GM23338 (cell line): ENCODE measurements at regions not wholly inside any gene's neighbourhood (a gene's known extent, or its start where the extent isn't known, plus 50 kb on each side); places are given as distances from the start of the nearest gene placed in this dataset.

Experiments used
- ATAC-seq: fragments of 200-7000 bp; cut with Tn5 transposase; 3 replicates; pipeline ENCODE4 v1.9.1; 2020
- DNase-seq: peaks from one replicate; pipeline ENCODE4 v3.0.0-alpha.2; 2015; ENCODE audit warnings: low spot score
- H2AFZ ChIP-seq: fragments of 200-600 bp; sonication (generic); 2 replicates; pipeline ENCODE4 v1.8.0; 2016; ENCODE audit warnings: antibody characterized with exemption, mild to moderate bottlenecking, moderate library complexity
- H3F3A ChIP-seq: fragments of 200-600 bp; sonication (generic); replicated peaks from 2 replicates; pipeline ENCODE4 v1.8.0; 2017; ENCODE audit warnings: antibody characterized with exemption, mixed run types, low read depth
- H3K27ac ChIP-seq: fragments of 200-600 bp; sonication (generic); 2 replicates; pipeline ENCODE4 v1.6.1; 2016; ENCODE audit warnings: low read depth
- H3K27me3 ChIP-seq: fragments of 200-600 bp; sonication (generic); 2 replicates; pipeline ENCODE4 v1.8.0; 2016; ENCODE audit warnings: mild to moderate bottlenecking, mixed run types, moderate library complexity; ENCODE audit not compliant: insufficient read depth
- H3K36me3 ChIP-seq: fragments of 200-600 bp; sonication (generic); 2 replicates; pipeline ENCODE4 v1.8.0; 2016; ENCODE audit warnings: mild to moderate bottlenecking; ENCODE audit not compliant: insufficient read depth
- H3K4me1 ChIP-seq: fragments of 200-600 bp; sonication (generic); 2 replicates; pipeline ENCODE4 v1.8.0; 2016; ENCODE audit warnings: mild to moderate bottlenecking, moderate library complexity; ENCODE audit not compliant: insufficient read depth
- H3K4me2 ChIP-seq: fragments of 200-600 bp; sonication (generic); 2 replicates; pipeline ENCODE4 v1.7.1; 2017; ENCODE audit warnings: mixed run types
- H3K4me3 ChIP-seq: fragments of 200-600 bp; sonication (generic); 2 replicates; pipeline ENCODE4 v1.6.1; 2016; ENCODE audit warnings: mixed run types
- H3K79me2 ChIP-seq: fragments of 200-600 bp; sonication (generic); replicated peaks from 2 replicates; pipeline ENCODE4 v1.8.0; 2017; ENCODE audit warnings: mild to moderate bottlenecking; ENCODE audit not compliant: insufficient read depth
- H3K9me2 ChIP-seq: fragments of 200-600 bp; sonication (generic); 2 replicates; pipeline ENCODE4 v1.8.0; 2017; ENCODE audit not compliant: insufficient read depth
- H4K20me1 ChIP-seq: fragments of 200-600 bp; sonication (generic); replicated peaks from 2 replicates; pipeline ENCODE4 v1.8.0; 2017; ENCODE audit warnings: mild to moderate bottlenecking; ENCODE audit not compliant: insufficient read depth
- H3K27ac Mint-ChIP-seq: 2 replicates; pipeline ENCODE4 v1.8.0; 2020; ENCODE audit warnings: inconsistent platforms, mild to moderate bottlenecking, moderate library complexity, mixed read lengths
- H3K27me3 Mint-ChIP-seq: 3 replicates; pipeline ENCODE4 v1.8.0; 2022; ENCODE audit warnings: low read depth, mild to moderate bottlenecking, moderate library complexity, mixed read lengths, inconsistent platforms; ENCODE audit not compliant: insufficient read depth, poor library complexity
- H3K36me3 Mint-ChIP-seq: 3 replicates; pipeline ENCODE4 v1.8.0; 2021; ENCODE audit warnings: low read depth, mild to moderate bottlenecking, inconsistent platforms, moderate library complexity, mixed read lengths
- H3K4me1 Mint-ChIP-seq: 3 replicates; pipeline ENCODE4 v1.8.0; 2020; ENCODE audit warnings: mild to moderate bottlenecking, inconsistent platforms, mixed read lengths
- H3K4me3 Mint-ChIP-seq: 3 replicates; pipeline ENCODE4 v1.8.0; 2021; ENCODE audit warnings: moderate library complexity, mild to moderate bottlenecking, inconsistent platforms, mixed read lengths
- H3K9me3 Mint-ChIP-seq: 3 replicates; pipeline ENCODE4 v1.8.0; 2020; ENCODE audit warnings: moderate library complexity, mild to moderate bottlenecking, inconsistent platforms, mixed read lengths
- CREB1 ChIP-seq: fragments of 250-450 bp; sonication (Bioruptor Pico); IDR thresholded peaks from 2 replicates; pipeline ENCODE4 v1.5.0; 2020; ENCODE audit warnings: low read depth, mild to moderate bottlenecking, moderate library complexity
- CTCF ChIP-seq, 2 experiments: fragments of 200-600 bp in 1 of 2; sonication (generic) in 1 of 2; conservative IDR thresholded peaks; 2 replicates each; pipeline versions ENCODE4 v1.5.1 to v1.6.1; 2016 to 2017; ENCODE audit warnings: antibody characterized with exemption in 2 of 2, low read depth in 2 of 2, mild to moderate bottlenecking in 2 of 2, moderate library complexity in 1 of 2
- ETS1 ChIP-seq: IDR thresholded peaks from 2 replicates; pipeline ENCODE4 v1.6.1; 2016; ENCODE audit warnings: antibody characterized with exemption
- EZH2 ChIP-seq: fragments of 200-600 bp; sonication (generic); IDR thresholded peaks from one replicate; pipeline ENCODE4 v1.8.0; 2017; ENCODE audit warnings: antibody characterized with exemption, mild to moderate bottlenecking, low read depth; ENCODE audit not compliant: unreplicated experiment
- EZH2phosphoT487 ChIP-seq: fragments of 200-600 bp; sonication (generic); IDR thresholded peaks from one replicate; pipeline ENCODE4 v1.8.1; 2018; ENCODE audit warnings: antibody characterized with exemption; ENCODE audit not compliant: unreplicated experiment
- JUNB ChIP-seq: IDR thresholded peaks from one replicate; pipeline ENCODE4 v1.6.1; 2016; ENCODE audit warnings: antibody characterized with exemption; ENCODE audit not compliant: unreplicated experiment
- NANOG ChIP-seq: IDR thresholded peaks from 2 replicates; pipeline ENCODE4 v1.6.1; 2016; ENCODE audit warnings: antibody characterized with exemption, borderline replicate concordance
- POLR2AphosphoS5 ChIP-seq: IDR thresholded peaks from 2 replicates; pipeline ENCODE4 v1.6.1; 2016; ENCODE audit warnings: antibody characterized with exemption, low read depth
- REST ChIP-seq: IDR thresholded peaks from one replicate; pipeline ENCODE4 v1.6.1; 2018; ENCODE audit warnings: antibody characterized with exemption; ENCODE audit not compliant: unreplicated experiment
- STAT1 ChIP-seq: IDR thresholded peaks from one replicate; pipeline ENCODE4 v1.6.1; 2016; ENCODE audit warnings: antibody characterized with exemption; ENCODE audit not compliant: unreplicated experiment
- ZNF114 ChIP-seq: fragments of 250-450 bp; sonication (Bioruptor Pico); IDR thresholded peaks from 2 replicates; pipeline ENCODE4 v1.5.0; 2020; ENCODE audit warnings: mild to moderate bottlenecking, moderate library complexity
- ZNF331 ChIP-seq: fragments of 250-450 bp; sonication (Bioruptor Pico); IDR thresholded peaks from 2 replicates; pipeline ENCODE4 v1.5.0; 2020; ENCODE audit warnings: low read depth, mild to moderate bottlenecking, moderate library complexity
- ZNF462 ChIP-seq: fragments of 250-450 bp; sonication (Bioruptor Pico); IDR thresholded peaks from 2 replicates; pipeline ENCODE4 v1.5.0; 2020; ENCODE audit warnings: mild to moderate bottlenecking, moderate library complexity

- Mint-ChIP-seq H3K36me3 (no peaks in the 10 kb centered on the region), H3K27ac (no peak overlapping the region), H3K4me3 (no peak overlapping the region), H3K27me3 (peaks cover 2% of the 10 kb centered on the region), H3K9me3 (no peaks in the 10 kb centered on the region), H3K4me1 (no peaks in the 10 kb centered on the region; the same call in 2 of the 3 replicates)
- H2AFZ ChIP-seq: no peak overlapping the region
- no peaks in the 10 kb centered on the region for H3K27me3 ChIP-seq
- ATAC-seq (no peak; the same call in 2 of the 3 replicates), DNase-seq (no peak)
- no peak overlapping the region for H3K4me3 ChIP-seq
- H3K79me2 ChIP-seq: no peaks in the 10 kb centered on the region
- no peak overlapping the region for H3K4me2 ChIP-seq
- H3K36me3 ChIP-seq: no peaks in the 10 kb centered on the region
- H3K4me1 ChIP-seq: no peaks in the 10 kb centered on the region
- H3F3A ChIP-seq: no peaks in the 10 kb centered on the region
- H4K20me1 ChIP-seq: 0 out of 2 replicates have a peak, but pooled peaks cover 3% of the 10 kb centered on the region
- peaks cover 9% of the 10 kb centered on the region for H3K9me2 ChIP-seq
- TF ChIP-seq CREB1 (no peak), JUNB (no peak), REST (no peak), ZNF331 (CRISPR knock-in tag) (no peak), ZNF462 (CRISPR knock-in tag) (no peak), STAT1 (no peak), ZNF114 (no peak), CTCF (conservative IDR thresholded peaks at IDR 0.05; ENCODE audit: low read depth in 2 of 2) (no peak), EZH2 (no peak), NANOG (no peak), POLR2AphosphoS5 (no peak), EZH2phosphoT487 (no peak), ETS1 (no peak)
- no peak overlapping the region for H3K27ac ChIP-seq
Measured at GRCh38 chr1:232292818-232293217, 337.1 kb downstream of the SIPA1L2 start.
